Kidney (tissue), 13 donors: ENCODE measurements at regions not wholly inside any gene's neighbourhood (a gene's known extent, or its start where the extent isn't known, plus 50 kb on each side); places are given as distances from the start of the nearest gene placed in this dataset.

Source experiments
- DNase-seq, 5 donors: peaks; one replicate each; pipeline ENCODE4 v3.0.0-alpha.2; 2013 to 2020
- FAIRE-seq: peaks from 2 replicates; lab custom pipeline; 2012; peaks lifted over from hg19 to GRCh38; lab: Jason Lieb, UNC
- H3K27ac ChIP-seq, 2 donors: one replicate each; pipeline ENCODE4 v1.7.0; 2013; ENCODE audit warnings: low read depth in 2 of 2, low read length in 2 of 2, inconsistent platforms in 1 of 2
- H3K27me3 ChIP-seq: one replicate; pipeline ENCODE4 v1.7.1; 2013; ENCODE audit warnings: low read length, inconsistent platforms; ENCODE audit not compliant: control insufficient read depth, insufficient read depth
- H3K36me3 ChIP-seq, 3 donors: one replicate each; pipeline versions ENCODE4 v1.7.0 to v1.7.1; 2013; ENCODE audit warnings: low read length in 3 of 3, control low read depth in 1 of 3, inconsistent platforms in 1 of 3; ENCODE audit not compliant: insufficient read depth in 3 of 3, control insufficient read depth in 2 of 3
- H3K4me1 ChIP-seq, 3 donors: one replicate each; pipeline versions ENCODE4 v1.7.0 to v1.7.1; 2013; ENCODE audit warnings: low read length in 3 of 3, inconsistent platforms in 1 of 3, low read depth in 1 of 3; ENCODE audit not compliant: control insufficient read depth in 2 of 3, insufficient read depth in 2 of 3
- H3K4me3 ChIP-seq, 3 donors: one replicate each; pipeline versions ENCODE4 v1.7.0 to v1.8.1; 2013; ENCODE audit warnings: low read length in 3 of 3, control low read depth in 1 of 3, inconsistent platforms in 1 of 3
- H3K9ac ChIP-seq, 3 donors: one replicate each; pipeline versions ENCODE4 v1.7.0 to v1.7.1; 2013; ENCODE audit warnings: low read length in 3 of 3, control low read depth in 1 of 3, inconsistent platforms in 1 of 3
- H3K9me3 ChIP-seq, 3 donors: one replicate each; pipeline versions ENCODE4 v1.7.0 to v1.7.1; 2013; ENCODE audit warnings: low read length in 3 of 3, control low read depth in 1 of 3, inconsistent platforms in 1 of 3; ENCODE audit not compliant: control insufficient read depth in 2 of 3, insufficient read depth in 1 of 3
- intact Hi-C: fragments of 100-400 bp; cut with DNase I; formaldehyde crosslinking; loops from one replicate; pipeline ENCODE4 v1.11.1; 2022
- TF ChIP-seq, protein P1 (sequence below): IDR thresholded peaks from 3 replicates; pipeline ENCODE4 v1.5.1; 2012; ENCODE audit warnings: mild to moderate bottlenecking, moderate library complexity, borderline replicate concordance; ENCODE audit not compliant: insufficient read depth; ENCODE audit errors: extremely low read depth
- donor health status: control.
- donor health status: control.
- donor health status: control.
- donor health status: control.
- donor health status: control.
- donor health status: DM: yes; HTN: yes; CAD: no.
- donor health status: Normal renal cell carcinoma (clear cell type).

DNA sequence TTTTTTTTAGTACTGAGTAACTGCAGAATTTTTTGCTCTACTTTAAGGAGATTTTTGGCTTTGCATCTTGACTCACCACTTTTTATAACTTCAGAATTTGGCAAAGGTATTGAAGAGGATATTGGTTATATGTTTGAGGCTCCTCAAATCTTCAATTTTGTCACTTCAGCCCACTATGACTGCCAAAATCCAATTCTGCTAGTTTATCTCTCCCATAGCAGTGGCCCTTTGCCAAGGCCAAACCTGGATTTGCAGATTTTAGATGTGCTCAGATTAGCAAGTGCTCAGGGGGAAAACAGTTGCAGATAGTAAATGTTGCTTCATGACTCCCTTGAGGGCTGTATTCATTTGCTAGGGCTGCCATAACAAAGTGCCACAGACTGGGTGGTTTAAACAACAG lies 427.5 kb downstream of the ADRA2A start:
- peaks cover 0 to 3% (median 0%) of the 10 kb centered on the region in 3 donors for H3K9me3 ChIP-seq
- H3K36me3 ChIP-seq = no peaks in the 10 kb centered on the region
- H3K27me3 ChIP-seq = no peaks in the 10 kb centered on the region
- DNase-seq (no peak), FAIRE-seq (no peak)
- no peaks in the 10 kb centered on the region for H3K4me1 ChIP-seq
- intact Hi-C loops = no loop called here
- no peak overlapping the region for H3K27ac ChIP-seq
- H3K4me3 ChIP-seq = no peak overlapping the region
- H3K9ac ChIP-seq = no peak overlapping the region
- TF ChIP-seq, protein P1, sequence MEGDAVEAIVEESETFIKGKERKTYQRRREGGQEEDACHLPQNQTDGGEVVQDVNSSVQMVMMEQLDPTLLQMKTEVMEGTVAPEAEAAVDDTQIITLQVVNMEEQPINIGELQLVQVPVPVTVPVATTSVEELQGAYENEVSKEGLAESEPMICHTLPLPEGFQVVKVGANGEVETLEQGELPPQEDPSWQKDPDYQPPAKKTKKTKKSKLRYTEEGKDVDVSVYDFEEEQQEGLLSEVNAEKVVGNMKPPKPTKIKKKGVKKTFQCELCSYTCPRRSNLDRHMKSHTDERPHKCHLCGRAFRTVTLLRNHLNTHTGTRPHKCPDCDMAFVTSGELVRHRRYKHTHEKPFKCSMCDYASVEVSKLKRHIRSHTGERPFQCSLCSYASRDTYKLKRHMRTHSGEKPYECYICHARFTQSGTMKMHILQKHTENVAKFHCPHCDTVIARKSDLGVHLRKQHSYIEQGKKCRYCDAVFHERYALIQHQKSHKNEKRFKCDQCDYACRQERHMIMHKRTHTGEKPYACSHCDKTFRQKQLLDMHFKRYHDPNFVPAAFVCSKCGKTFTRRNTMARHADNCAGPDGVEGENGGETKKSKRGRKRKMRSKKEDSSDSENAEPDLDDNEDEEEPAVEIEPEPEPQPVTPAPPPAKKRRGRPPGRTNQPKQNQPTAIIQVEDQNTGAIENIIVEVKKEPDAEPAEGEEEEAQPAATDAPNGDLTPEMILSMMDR = no peak

DNA sequence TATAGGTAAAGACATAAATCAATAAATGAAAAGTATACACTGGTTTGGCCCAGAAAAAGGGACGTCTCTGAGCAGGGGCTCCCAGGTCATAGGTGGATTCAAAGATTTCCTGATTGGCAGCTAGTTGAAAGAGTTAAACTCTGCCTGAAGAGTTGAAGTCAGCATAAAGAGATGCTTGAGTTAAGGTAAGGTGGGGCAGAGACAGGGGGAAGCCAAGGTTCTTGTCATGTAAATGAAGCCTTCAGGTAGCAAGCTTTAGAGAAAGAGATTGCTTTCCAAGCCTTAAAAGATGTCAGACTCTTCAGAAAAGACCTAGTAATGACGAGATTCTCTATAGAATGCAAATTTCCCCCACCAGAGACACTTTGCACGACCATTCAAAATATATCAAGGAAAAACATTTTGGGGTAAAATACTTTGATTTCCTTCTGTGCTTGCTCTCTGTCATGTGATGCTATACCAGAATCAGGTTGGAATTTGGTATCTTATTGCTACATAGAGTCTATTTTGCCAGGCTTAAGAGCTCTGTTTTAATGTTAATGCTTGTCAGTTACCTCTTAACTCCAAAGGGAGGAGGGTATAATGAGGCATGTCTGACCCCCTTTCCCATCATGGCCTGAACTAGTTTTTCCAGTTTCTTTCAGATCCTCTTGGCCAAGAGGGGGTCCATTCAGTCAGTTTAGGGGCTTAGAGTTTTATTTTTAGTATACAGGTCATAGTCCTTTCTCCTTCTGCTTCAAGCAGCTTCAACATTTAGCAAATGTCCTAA lies 429.6 kb downstream of the ADRA2A start:
- Histone ChIP-seq H3K9me3 (peaks cover 0 to 3% (median 0%) of the 10 kb centered on the region in 3 donors), H3K36me3 (no peaks in the 10 kb centered on the region), H3K4me3 (no peak overlapping the region), H3K27me3 (no peaks in the 10 kb centered on the region), H3K9ac (no peak overlapping the region), H3K27ac (no peak overlapping the region), H3K4me1 (no peaks in the 10 kb centered on the region)
- TF ChIP-seq, protein P1 = no peak
- intact Hi-C loops = no loop called here
- DNase-seq (no peak), FAIRE-seq (no peak)

DNA sequence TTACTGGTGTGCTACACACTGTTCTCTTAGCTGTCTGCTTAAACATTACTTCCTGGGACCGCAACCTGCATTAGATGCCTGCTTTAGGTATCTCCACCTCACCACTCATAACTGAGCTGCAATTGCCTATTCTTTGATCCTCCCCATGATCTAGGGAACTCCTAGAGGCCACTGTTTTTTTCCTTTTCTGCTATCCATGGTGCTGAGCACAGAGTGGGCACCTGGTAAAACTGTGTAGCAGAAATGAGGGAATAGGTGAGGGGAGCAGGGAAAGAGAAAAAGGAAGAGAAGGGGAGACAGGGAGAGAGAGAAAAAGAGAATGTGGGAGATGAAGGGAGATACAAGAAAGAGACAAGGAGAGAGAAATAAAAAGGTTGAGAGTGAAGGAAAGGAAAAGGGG lies 434.9 kb downstream of the ADRA2A start:
- Histone ChIP-seq H3K4me3 (no peak overlapping the region), H3K36me3 (no peaks in the 10 kb centered on the region), H3K4me1 (no peaks in the 10 kb centered on the region), H3K9me3 (no peaks in the 10 kb centered on the region), H3K27ac (no peak overlapping the region), H3K27me3 (no peaks in the 10 kb centered on the region), H3K9ac (no peak overlapping the region)
- DNase-seq (peak in 2 of 5 donors; percentile 5 to 26), FAIRE-seq (no peak)
- intact Hi-C loops = no loop called here
- TF ChIP-seq, protein P1 = no peak
